GM20431 (cell line): ENCODE measurements at regions not wholly inside any gene's neighbourhood (a gene's known extent, or its start where the extent isn't known, plus 50 kb on each side); places are given as distances from the start of the nearest gene placed in this dataset.

Experiments used
- in situ Hi-C: fragments of 300-500 bp; cut with MseI, MboI; formaldehyde crosslinking; loops from one replicate; pipeline ENCODE4 v1.15.0; 2020; ENCODE audit warnings: low sequenced_read_pairs; ENCODE audit not compliant: unreplicated experiment

- in situ Hi-C loops = no loop called here
These were observed 88.0 kb upstream of the IGF1R start for GRCh38 chr15:98560338-98560737.

- in situ Hi-C loops = no loop called here
These were observed 87.0 kb upstream of the IGF1R start for GRCh38 chr15:98561169-98561941.

- in situ Hi-C loops = no loop called here
These were observed 85.9 kb upstream of the IGF1R start for GRCh38 chr15:98562331-98562937.

GRCh38 chr15:98565566-98565965 is 82.8 kb upstream of the IGF1R start:
- in situ Hi-C loops = no loop called here

- in situ Hi-C loops = no loop called here
These were observed 80.4 kb upstream of the IGF1R start for GRCh38 chr15:98567951-98568350.

- in situ Hi-C loops = no loop called here
These were observed 79.8 kb upstream of the IGF1R start for GRCh38 chr15:98568382-98569017.

GRCh38 chr15:98570119-98570518 is 78.2 kb upstream of the IGF1R start:
- in situ Hi-C loops = no loop called here

- in situ Hi-C loops = no loop called here
These were observed 67.8 kb upstream of the IGF1R start for GRCh38 chr15:98580572-98580971.

- in situ Hi-C loops = no loop called here
These were observed 66.6 kb upstream of the IGF1R start for GRCh38 chr15:98581715-98582114.

GRCh38 chr15:98582900-98583554 is 65.3 kb upstream of the IGF1R start:
- in situ Hi-C loops = no loop called here

GRCh38 chr15:98583771-98584430 is 64.4 kb upstream of the IGF1R start:
- in situ Hi-C loops = no loop called here

GRCh38 chr15:98586066-98586465 is 62.3 kb upstream of the IGF1R start:
- in situ Hi-C loops = no loop called here

- in situ Hi-C loops = no loop called here
These were observed 56.2 kb upstream of the IGF1R start for GRCh38 chr15:98592136-98592535.

- in situ Hi-C loops = no loop called here
These were observed 52.2 kb upstream of the IGF1R start for GRCh38 chr15:98596131-98596530.

GRCh38 chr15:98596885-98597392 is 51.4 kb upstream of the IGF1R start:
- in situ Hi-C loops = no loop called here

- in situ Hi-C loops = no loop called here
These were observed 50.7 kb upstream of the IGF1R start for GRCh38 chr15:98597666-98598065.
